ENCODE measurements at regions not wholly inside any gene's neighbourhood (a gene's known extent, or its start where the extent isn't known, plus 50 kb on each side); places are given as distances from the start of the nearest gene placed in this dataset.

DNA sequence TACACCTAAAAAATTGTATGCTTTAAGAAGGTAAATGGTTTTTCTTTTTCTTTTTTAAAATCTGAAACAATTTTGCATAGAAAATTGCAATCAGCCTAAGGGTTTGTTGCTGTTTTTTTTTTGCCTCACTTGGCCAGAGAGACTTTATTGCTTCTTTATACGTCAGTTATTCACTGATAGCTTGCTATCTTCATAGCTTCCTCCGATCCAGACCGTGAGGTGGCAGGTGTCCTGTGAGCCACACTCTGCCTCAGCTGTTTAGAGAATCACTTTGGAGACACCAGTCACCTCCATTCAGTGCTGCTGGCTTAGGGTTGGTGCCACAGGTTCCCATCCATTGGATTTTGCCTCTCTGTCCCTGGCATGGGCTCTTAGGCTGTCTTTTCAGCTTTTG lies 68.0 kb downstream of the HHEX start (continued):
- TF ChIP-seq CBX1 (IDR thresholded peaks at IDR 0.05; ENCODE audit: low read depth) (no peak), CSDE1 (IDR thresholded peaks at IDR 0.05) (no peak), CHCHD3 (CRISPR knock-in tag; IDR thresholded peaks at IDR 0.05) (no peak)

GRCh38 chr10:92758594-92758993 lies 68.8 kb downstream of the HHEX start:
- CTCF ChIA-PET (ENCODE audit: low intra/inter-chr PET ratio), result no interaction called here
- TF ChIP-seq FOXA3 (CRISPR knock-in tag; conservative IDR thresholded peaks at IDR 0.05 in 1 of 2, IDR thresholded peaks at IDR 0.05 in 1 of 2) (no peak), SREBF2 (CRISPR knock-in tag; IDR thresholded peaks at IDR 0.05) (no peak), ESRRB (CRISPR knock-in tag; IDR thresholded peaks at IDR 0.05; ENCODE audit: borderline replicate concordance) (no peak), SMAD3 (CRISPR knock-in tag; conservative IDR thresholded peaks at IDR 0.05) (no peak), TARDBP (IDR thresholded peaks at IDR 0.05) (no peak), ZNF639 (CRISPR knock-in tag; conservative IDR thresholded peaks at IDR 0.05 in 1 of 2, IDR thresholded peaks at IDR 0.05 in 1 of 2) (no peak), FOXJ3 (CRISPR knock-in tag; IDR thresholded peaks at IDR 0.05) (no peak), ZNF263 (CRISPR knock-in tag; IDR thresholded peaks at IDR 0.05; ENCODE audit: borderline replicate concordance) (no peak), NELFE (IDR thresholded peaks at IDR 0.05; ENCODE audit: insufficient read depth, insufficient read length) (no peak)
- TF ChIP-seq, protein P1, sequence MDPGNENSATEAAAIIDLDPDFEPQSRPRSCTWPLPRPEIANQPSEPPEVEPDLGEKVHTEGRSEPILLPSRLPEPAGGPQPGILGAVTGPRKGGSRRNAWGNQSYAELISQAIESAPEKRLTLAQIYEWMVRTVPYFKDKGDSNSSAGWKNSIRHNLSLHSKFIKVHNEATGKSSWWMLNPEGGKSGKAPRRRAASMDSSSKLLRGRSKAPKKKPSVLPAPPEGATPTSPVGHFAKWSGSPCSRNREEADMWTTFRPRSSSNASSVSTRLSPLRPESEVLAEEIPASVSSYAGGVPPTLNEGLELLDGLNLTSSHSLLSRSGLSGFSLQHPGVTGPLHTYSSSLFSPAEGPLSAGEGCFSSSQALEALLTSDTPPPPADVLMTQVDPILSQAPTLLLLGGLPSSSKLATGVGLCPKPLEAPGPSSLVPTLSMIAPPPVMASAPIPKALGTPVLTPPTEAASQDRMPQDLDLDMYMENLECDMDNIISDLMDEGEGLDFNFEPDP (CRISPR knock-in tag; IDR thresholded peaks at IDR 0.05), result no peak
- TF ChIP-seq, protein P2, sequence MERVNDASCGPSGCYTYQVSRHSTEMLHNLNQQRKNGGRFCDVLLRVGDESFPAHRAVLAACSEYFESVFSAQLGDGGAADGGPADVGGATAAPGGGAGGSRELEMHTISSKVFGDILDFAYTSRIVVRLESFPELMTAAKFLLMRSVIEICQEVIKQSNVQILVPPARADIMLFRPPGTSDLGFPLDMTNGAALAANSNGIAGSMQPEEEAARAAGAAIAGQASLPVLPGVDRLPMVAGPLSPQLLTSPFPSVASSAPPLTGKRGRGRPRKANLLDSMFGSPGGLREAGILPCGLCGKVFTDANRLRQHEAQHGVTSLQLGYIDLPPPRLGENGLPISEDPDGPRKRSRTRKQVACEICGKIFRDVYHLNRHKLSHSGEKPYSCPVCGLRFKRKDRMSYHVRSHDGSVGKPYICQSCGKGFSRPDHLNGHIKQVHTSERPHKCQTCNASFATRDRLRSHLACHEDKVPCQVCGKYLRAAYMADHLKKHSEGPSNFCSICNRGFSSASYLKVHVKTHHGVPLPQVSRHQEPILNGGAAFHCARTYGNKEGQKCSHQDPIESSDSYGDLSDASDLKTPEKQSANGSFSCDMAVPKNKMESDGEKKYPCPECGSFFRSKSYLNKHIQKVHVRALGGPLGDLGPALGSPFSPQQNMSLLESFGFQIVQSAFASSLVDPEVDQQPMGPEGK (CRISPR knock-in tag; IDR thresholded peaks at IDR 0.05; ENCODE audit: borderline replicate concordance), result no peak
- TF ChIP-seq, protein P3, sequence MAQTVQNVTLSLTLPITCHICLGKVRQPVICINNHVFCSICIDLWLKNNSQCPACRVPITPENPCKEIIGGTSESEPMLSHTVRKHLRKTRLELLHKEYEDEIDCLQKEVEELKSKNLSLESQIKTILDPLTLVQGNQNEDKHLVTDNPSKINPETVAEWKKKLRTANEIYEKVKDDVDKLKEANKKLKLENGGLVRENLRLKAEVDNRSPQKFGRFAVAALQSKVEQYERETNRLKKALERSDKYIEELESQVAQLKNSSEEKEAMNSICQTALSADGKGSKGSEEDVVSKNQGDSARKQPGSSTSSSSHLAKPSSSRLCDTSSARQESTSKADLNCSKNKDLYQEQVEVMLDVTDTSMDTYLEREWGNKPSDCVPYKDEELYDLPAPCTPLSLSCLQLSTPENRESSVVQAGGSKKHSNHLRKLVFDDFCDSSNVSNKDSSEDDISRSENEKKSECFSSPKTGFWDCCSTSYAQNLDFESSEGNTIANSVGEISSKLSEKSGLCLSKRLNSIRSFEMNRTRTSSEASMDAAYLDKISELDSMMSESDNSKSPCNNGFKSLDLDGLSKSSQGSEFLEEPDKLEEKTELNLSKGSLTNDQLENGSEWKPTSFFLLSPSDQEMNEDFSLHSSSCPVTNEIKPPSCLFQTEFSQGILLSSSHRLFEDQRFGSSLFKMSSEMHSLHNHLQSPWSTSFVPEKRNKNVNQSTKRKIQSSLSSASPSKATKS (CRISPR knock-in tag; IDR thresholded peaks at IDR 0.05), result no peak

More at GRCh38 chr10:92758594-92758993, 68.8 kb downstream of the HHEX start:
- in situ Hi-C loops (cut with MboI), result loop anchor here (5.0 kb wide), 2 partner anchors 61 to 64 kb away; no protein-coding TSS in a partner anchor
- WGBS (ENCODE audit: insufficient coverage, low coverage, missing lambda C conversion rate), result 62% methylated on average over 1 of the region's 1 CpG
- DNase-seq (ENCODE audit: extremely low read depth in 1 of 4, low spot score in 3 of 4) (no peak), ATAC-seq (no peak), FAIRE-seq (no peak)
- H3K4me3 ChIP-seq, result no peak overlapping the region
- H4K20me1 ChIP-seq (replicated peaks; ENCODE audit: control insufficient read depth, insufficient read depth, low read length), result no peaks in the 10 kb centered on the region
- H3K27me3 ChIP-seq (ENCODE audit: control insufficient read depth in 2 of 2, insufficient read depth in 2 of 2, low read length in 2 of 2), result no peaks in the 10 kb centered on the region
- no peak overlapping the region for H2AFZ ChIP-seq (ENCODE audit: low read depth, low read length)
- H3K4me2 ChIP-seq (ENCODE audit: insufficient read depth, low read length), result no peak overlapping the region
- BruUV-seq (replicated peaks), result no TSS peak
- H3K4me1 ChIP-seq (replicated peaks in 1 of 2; ENCODE audit: control insufficient read depth in 2 of 2, insufficient read depth in 2 of 2, low read length in 2 of 2), result peaks cover 15 to 56% of the 10 kb centered on the region in 2 experiments
- no peaks in the 10 kb centered on the region for H3K9me3 ChIP-seq (replicated peaks; ENCODE audit: control insufficient read depth, insufficient read depth, low read depth, low read length)
- POLR2A ChIA-PET, result no interaction called here
- H3K79me2 ChIP-seq (ENCODE audit: control insufficient read depth, insufficient read depth, low read length), result peaks cover 3% of the 10 kb centered on the region; the same call in 1 of the 3 replicates
- no peaks in the 10 kb centered on the region for H3K9me1 ChIP-seq (ENCODE audit: control insufficient read depth, insufficient read depth, low read length)
- no peaks in the 10 kb centered on the region for H3K36me3 ChIP-seq (ENCODE audit: control insufficient read depth, insufficient read depth, low read length)
- no peak overlapping the region for H3K27ac ChIP-seq (ENCODE audit: extremely low read depth, low read depth, low read length)
- H3K9ac ChIP-seq (ENCODE audit: insufficient read depth in 1 of 2, low read depth in 2 of 2, low read length in 2 of 2), result peak overlapping the region in 1 of 2 experiments; percentile 79; a peak in 2 of 4 replicates
- intact Hi-C loops (cut with micrococcal nuclease), result no loop called here

All from K562 (cell line).